Stomach (tissue), 8 donors: ENCODE measurements at regions not wholly inside any gene's neighbourhood (a gene's known extent, or its start where the extent isn't known, plus 50 kb on each side); places are given as distances from the start of the nearest gene placed in this dataset.
"Not testable (repeated sequence)": the region's sequence is repeated elsewhere in the genome, so short reads cannot be mapped to it uniquely, and the experiment has no call there.

ENCODE experiments used
- DNase-seq, 2 donors: peaks; one replicate each; pipeline versions ENCODE4 v3.0.0 to v3.0.0-alpha.2; 2013 to 2019
- H3K27ac ChIP-seq, 5 donors: fragments of 200-600 bp in 4 of 5; sonication (generic) in 4 of 5; one replicate each; pipeline ENCODE4 v1.5.1; 2013 to 2019; ENCODE audit warnings: mild to moderate bottlenecking in 1 of 5, moderate library complexity in 1 of 5
- H3K27me3 ChIP-seq, 3 donors: fragments of 200-600 bp; sonication (generic); one replicate each; pipeline ENCODE4 v1.5.1; 2017 to 2019; ENCODE audit warnings: mixed run types in 1 of 3
- H3K36me3 ChIP-seq, 4 donors: fragments of 200-600 bp; sonication (generic); 1 replicate in 3 of 4; 2 replicates in 1 of 4; pipeline ENCODE4 v1.5.1; 2016 to 2019
- H3K4me1 ChIP-seq, 4 donors: fragments of 200-600 bp; sonication (generic); one replicate each; pipeline ENCODE4 v1.5.1; 2016 to 2019
- H3K4me3 ChIP-seq, 4 donors: fragments of 200-600 bp; sonication (generic) in 3 of 4; one replicate each; pipeline ENCODE4 v1.5.1; 2016 to 2019; ENCODE audit warnings: mild to moderate bottlenecking in 1 of 4
- H3K9me3 ChIP-seq, 4 donors: fragments of 200-600 bp; sonication (generic); one replicate each; pipeline ENCODE4 v1.5.1; 2016 to 2019
- POLR2A ChIP-seq, 4 donors: fragments of 450-650 bp; IDR thresholded peaks; one replicate each; pipeline ENCODE4 v1.6.1; 2016; ENCODE audit warnings: antibody characterized with exemption in 4 of 4, control low read depth in 2 of 4, mild to moderate bottlenecking in 1 of 4, moderate library complexity in 1 of 4
- POLR2AphosphoS5 ChIP-seq, 3 donors: sonication (generic); formaldehyde crosslinking; IDR thresholded peaks; one replicate each; pipeline ENCODE4 v1.6.1; 2016; ENCODE audit warnings: antibody characterized with exemption in 3 of 3
- WGBS, 5 donors: extraction: QIAGEN DNeasy Blood & Tissue Kit in 3 of 5; methylation state at CpG; one replicate each; pipeline versions ENCODE4 v1.1.5 to v1.1.7; 2013 to 2018; 5-methylcytosine and 5-hydroxymethylcytosine counted together
- intact Hi-C: fragments of 100-400 bp; cut with DNase I; formaldehyde crosslinking; loops from one replicate; pipeline ENCODE4 v1.15.1; 2023; ENCODE audit warnings: low total_unique reads
- donor health status: healthy with polysubstance abuse.
- donor health status: Bipolar disorder and iron deficiency.
- donor health status: healthy.

DNA sequence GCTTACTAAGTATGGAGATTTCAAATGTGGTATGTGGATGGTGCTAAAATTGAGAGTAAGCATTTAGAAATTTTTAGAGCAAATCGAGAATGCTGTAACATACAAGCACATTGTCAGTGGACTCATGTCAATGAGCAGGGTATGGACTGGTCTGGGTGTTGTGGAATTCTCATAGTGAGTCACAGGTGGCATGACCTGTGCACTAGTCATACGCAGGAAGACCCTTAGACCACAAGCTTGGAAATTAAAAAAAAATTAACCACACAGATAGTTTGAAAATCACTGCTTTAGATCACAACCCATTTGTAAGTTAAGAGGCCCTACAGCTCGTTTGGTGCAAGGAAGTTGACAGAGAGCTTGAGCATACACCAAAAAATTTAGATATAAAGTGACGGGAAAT is 102.9 kb upstream of the NBPF19 start:
- H3K9me3 ChIP-seq, DNase-seq, H3K36me3 ChIP-seq, H3K4me1 ChIP-seq, intact Hi-C loops, H3K27me3 ChIP-seq, H3K4me3 ChIP-seq, H3K27ac ChIP-seq: not testable (repeated sequence)
- WGBS, 5 donors = 50 to 100% (median 92%) methylated on average over 1 to 2 of the region's 4 CpGs

DNA sequence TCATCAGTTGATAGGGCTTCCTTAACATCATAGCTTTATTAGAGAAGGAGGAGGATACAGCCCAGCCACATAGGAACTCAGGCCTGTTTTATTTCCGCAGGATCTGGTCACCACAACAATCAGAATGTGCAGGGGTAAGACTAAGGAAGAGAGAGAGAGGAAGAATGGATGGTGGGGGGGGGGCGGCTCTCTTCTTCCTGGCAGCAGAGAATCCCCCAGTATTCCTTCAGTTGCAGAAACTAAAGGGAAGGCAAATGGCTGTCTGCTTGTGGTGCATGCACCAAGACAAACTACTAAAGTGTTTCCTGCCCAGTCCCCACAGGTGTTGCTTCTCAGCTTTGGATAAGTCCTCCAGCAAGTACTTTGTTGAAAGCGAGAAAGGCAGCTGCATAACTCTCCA is 96.4 kb upstream of the NBPF19 start:
- intact Hi-C loops, H3K27ac ChIP-seq, H3K9me3 ChIP-seq, DNase-seq, H3K36me3 ChIP-seq, H3K27me3 ChIP-seq, H3K4me3 ChIP-seq, H3K4me1 ChIP-seq: not testable (repeated sequence)
- WGBS, 5 donors = 65 to 79% (median 67%) methylated on average over 1 to 2 of the region's 3 CpGs

DNA sequence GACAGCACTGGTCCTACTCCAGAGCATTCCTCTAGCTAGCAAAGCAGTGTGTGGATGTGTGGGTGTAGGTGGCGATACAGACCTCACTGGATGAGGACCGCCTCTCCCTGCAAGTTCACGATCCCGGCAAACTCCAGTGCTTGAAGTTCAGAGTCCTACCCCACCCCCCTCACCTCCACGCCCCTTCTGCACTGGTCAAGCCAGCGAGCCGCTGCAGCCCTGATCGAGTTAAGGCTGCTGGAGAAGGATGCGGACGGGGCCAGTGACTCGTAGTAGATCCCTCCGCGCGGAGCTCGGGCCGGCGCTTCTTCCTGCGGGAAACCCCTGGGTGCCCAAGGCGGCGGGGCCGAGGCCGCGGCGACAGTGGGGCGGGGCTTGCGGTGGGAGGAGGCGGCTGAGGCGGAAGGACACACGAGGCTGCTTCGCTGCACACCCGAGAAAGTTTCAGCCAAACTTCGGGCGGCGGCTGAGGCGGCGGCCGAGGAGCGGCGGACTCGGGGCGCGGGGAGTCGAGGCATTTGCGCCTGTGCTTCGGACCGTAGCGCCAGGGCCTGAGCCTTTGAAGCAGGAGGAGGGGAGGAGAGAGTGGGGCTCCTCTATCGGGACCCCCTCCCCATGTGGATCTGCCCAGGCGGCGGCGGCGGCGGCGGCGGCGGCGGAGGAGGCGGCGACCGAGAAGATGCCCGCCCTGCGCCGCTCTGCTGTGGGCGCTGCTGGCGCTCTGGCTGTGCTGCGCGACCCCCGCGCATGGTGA is 84.5 kb upstream of the NBPF19 start:
- H3K36me3 ChIP-seq, H3K4me1 ChIP-seq, H3K9me3 ChIP-seq, intact Hi-C loops, H3K27me3 ChIP-seq: not testable (repeated sequence)
- TF ChIP-seq POLR2AphosphoS5 (IDR thresholded peaks at IDR 0.05) (peak; percentile 6 to 58 (median 55)), POLR2A (IDR thresholded peaks at IDR 0.05) (peak in 1 of 4 donors; percentile 18)
- 0 to 1% (median 1%) methylated on average over 9 to 49 of the region's 69 CpGs; no CpG with 5 or more reads in 1 of the 5 donors for WGBS, 5 donors
- Histone ChIP-seq H3K27ac (peak overlapping the region; percentile 52 to 90 (median 66)), H3K4me3 (peak overlapping the region; percentile 39 to 53 (median 44))
- DNase-seq = peak; percentile 53 to 80

DNA sequence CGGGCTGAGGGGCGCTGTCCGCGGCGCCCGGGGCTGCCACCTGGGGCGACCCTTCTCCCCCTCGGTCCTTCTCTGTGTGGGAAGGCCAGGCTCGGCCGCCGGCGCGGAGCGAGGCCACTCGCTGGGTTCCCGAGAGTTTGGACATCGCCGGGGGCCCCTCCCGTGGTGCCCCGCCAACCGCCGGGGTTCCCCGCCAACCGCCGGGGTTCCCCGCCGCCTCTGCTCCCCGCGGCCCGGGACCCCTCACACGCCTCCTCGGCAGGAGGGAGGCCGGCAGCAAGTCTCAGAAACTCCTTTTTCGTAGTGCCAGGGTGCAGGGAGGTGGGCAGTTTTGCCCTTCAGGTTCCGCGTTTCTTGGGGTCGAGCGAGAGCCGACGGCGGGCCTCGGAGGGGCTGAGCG is 83.9 kb upstream of the NBPF19 start:
- no CpG with 5 or more reads among the region's 43 CpGs for WGBS, 5 donors
- H3K9me3 ChIP-seq, intact Hi-C loops, H3K27me3 ChIP-seq, DNase-seq, H3K36me3 ChIP-seq, H3K4me1 ChIP-seq: not testable (repeated sequence)
- peak overlapping the region; percentile 39 to 53 (median 44) for H3K4me3 ChIP-seq
- H3K27ac ChIP-seq = peak overlapping the region; percentile 52 to 90 (median 66)

DNA sequence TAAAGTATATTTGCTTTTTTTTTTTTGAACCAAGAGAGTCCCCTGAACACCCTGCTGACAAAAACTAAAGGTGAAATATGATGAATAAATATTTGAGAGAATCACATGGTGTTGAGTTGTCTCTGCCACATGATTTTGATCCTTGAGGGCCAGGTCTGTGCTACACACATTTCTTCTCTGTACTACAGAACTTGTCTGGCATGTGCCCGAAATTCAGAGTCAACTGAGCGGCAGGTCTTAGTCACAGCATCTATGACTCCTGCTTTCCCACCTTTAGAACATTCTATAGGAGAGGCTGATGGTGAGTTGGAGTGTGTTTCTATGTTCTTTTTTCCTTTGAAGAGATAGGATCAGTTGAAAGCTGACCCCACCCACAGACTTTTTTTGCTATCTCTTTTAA is 79.0 kb upstream of the NBPF19 start:
- DNase-seq, H3K4me1 ChIP-seq, H3K27me3 ChIP-seq, H3K36me3 ChIP-seq, H3K9me3 ChIP-seq, H3K27ac ChIP-seq, intact Hi-C loops, H3K4me3 ChIP-seq: not testable (repeated sequence)
- 80 to 95% (median 88%) methylated on average over 2 of the region's 2 CpGs for WGBS, 5 donors

DNA sequence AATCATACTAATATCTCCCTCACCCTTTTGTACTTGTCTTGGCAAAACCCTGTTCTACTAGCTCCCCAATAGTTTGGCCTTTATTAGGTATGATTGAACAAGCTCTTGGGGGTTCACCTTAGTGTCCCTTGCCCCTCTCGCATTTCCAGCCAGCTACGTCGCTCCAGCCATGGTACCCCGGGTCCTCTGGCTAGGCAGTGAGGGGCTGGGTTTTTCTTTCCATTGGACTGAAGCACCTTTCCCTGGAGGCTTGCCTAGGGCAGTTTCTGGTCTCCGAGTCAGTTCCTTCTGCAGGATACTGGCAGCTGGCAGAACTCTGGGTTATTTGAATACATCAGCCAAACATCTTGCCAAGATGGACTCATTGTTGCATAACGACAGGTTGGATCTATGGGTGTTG is 76.3 kb upstream of the NBPF19 start:
- H3K36me3 ChIP-seq, H3K27ac ChIP-seq, H3K4me1 ChIP-seq, H3K4me3 ChIP-seq, H3K27me3 ChIP-seq, intact Hi-C loops, H3K9me3 ChIP-seq: not testable (repeated sequence)
- peak in 1 of 2 donors; percentile 27 for DNase-seq
- 56 to 65% (median 61%) methylated on average over 6 of the region's 6 CpGs for WGBS, 5 donors

DNA sequence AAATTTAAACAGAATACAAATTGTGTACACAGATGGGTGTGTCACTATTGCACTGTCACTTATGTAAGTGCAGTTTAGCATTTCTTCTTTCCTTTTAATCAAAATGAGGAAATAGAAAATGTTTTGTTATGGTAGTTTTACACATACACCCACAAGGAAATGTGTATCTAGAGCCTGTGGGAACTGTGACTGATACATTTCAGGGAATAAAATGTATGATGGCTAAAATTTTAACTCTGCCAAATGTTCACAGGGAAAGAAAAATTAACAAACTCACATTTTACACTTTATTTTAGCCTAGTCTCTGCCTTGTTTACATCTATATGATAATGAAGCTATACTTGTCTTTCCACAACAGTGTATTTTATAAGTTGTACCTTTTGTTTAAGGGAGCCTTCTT is 66.4 kb upstream of the NBPF19 start:
- H3K27ac ChIP-seq, H3K4me1 ChIP-seq, H3K36me3 ChIP-seq, H3K27me3 ChIP-seq, intact Hi-C loops, DNase-seq, H3K9me3 ChIP-seq, H3K4me3 ChIP-seq: not testable (repeated sequence)

DNA sequence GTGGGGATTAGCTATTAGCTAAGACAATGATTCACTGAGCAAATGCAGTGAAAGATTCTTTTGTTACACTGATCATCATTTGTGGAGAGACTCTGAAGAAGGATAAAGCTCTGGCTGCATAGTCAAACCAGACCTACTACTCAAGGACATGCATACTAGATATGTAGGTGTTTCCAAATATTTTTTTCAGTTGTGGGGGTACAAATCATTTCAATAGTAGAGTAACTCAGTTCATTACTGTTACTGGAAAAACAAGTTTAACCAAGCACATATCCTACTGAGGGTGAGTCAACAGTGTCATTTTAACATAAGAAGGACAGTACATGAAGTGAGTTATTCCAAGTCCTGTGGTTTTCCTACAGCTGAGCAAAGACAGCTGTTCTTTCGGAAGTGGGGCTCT is 59.5 kb upstream of the NBPF19 start:
- H3K4me1 ChIP-seq, intact Hi-C loops, DNase-seq, H3K27me3 ChIP-seq, H3K36me3 ChIP-seq, H3K27ac ChIP-seq, H3K4me3 ChIP-seq, H3K9me3 ChIP-seq: not testable (repeated sequence)
- no CpG with 5 or more reads among the region's 1 CpG for WGBS, 5 donors

DNA sequence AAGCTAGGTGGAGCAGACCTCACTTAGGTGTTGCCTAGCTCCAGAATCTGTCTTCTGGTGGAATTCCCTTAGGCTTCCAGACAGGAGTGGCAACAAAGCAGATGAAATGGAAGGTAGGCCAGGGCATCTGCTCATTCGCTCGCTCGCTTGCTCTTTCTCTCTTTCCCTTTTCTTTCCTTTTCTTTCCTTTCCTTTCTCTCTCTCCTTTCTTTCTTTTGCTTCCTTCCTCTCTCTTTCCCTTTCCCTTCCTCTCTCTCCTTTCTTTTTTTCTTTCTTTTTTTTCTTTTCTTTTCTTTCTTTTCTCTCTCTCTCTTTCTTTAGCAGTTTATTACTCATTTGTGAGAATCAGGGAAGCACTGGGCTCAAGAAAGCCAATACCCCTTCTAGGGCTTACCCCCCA is 56.1 kb upstream of the NBPF19 start:
- H3K36me3 ChIP-seq, H3K4me1 ChIP-seq, H3K27me3 ChIP-seq, intact Hi-C loops, DNase-seq, H3K4me3 ChIP-seq, H3K9me3 ChIP-seq, H3K27ac ChIP-seq: not testable (repeated sequence)
- 90 to 100% (median 98%) methylated on average over 2 to 3 of the region's 3 CpGs for WGBS, 5 donors

DNA sequence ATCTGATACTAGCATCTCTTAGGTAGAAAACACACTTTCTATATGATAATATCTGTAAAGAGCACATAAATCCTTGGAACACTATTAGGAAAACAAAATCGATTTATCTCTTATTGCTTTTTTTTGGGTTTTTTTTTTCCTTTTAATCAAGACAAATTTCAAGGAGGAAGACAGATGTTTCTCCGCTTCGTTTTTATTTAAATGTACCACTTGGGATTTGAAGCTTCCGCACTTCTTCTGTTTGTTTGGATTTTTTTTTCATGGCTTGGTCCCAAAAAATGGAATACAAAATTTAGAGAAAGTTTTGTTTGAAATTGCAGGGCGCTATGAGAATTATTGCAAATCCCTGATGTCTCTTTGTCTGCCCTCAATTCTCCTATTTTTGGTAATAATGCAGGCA is 51.7 kb upstream of the NBPF19 start:
- WGBS, 5 donors = 46 to 78% (median 63%) methylated on average over 5 of the region's 5 CpGs
- H3K4me1 ChIP-seq, H3K36me3 ChIP-seq, intact Hi-C loops, H3K27ac ChIP-seq, H3K27me3 ChIP-seq, DNase-seq, H3K4me3 ChIP-seq, H3K9me3 ChIP-seq: not testable (repeated sequence)
